ENCODE measurements at regions not wholly inside any gene's neighbourhood (a gene's known extent, or its start where the extent isn't known, plus 50 kb on each side); places are given as distances from the start of the nearest gene placed in this dataset.
"Not testable (repeated sequence)": the region's sequence is repeated elsewhere in the genome, so short reads cannot be mapped to it uniquely, and the experiment has no call there.

DNA sequence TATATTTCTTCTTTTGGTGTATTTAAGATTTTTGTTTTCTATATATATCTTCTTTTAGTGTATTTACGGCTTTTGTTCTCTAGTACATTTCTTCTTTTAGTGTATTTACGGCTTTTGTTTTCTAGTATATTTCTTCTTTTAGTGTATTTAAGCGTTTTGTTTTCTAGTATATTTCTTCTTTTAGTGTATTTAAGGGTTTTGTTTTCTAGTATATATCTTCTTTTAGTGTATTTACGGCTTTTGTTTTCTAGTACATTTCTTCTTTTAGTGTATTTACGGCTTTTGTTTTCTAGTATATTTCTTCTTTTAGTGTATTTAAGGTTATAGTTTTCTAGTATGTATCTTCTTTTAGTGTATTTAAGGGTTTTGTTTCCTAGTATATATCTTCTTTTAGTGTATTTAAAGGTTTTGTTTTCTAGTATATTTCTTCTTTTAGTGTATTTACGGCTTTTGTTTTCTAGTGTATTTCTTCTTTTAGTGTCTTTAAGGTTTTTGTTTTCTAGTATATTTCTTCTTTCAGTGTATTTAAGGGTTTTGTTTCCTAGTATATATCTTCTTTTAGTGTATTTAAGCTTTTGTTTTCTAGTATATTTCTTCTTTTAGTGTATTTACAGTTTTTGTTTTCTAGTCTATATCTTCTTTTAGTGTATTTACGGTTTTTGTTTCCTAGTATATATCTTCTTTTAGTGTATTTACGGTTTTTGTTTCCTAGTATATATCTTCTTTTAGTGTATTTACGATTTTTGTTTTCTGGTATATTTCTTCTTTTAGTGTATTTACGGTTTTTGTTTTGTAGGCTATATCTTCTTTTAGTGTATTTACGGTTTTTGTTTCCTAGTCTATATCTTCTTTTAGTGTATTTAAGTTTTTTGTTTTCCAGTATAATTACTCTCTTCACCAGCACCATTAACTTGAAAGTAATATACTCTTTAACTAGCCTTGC, 249.4 kb downstream of the SHOX start:
- not testable (repeated sequence) for DNase-seq

DNA sequence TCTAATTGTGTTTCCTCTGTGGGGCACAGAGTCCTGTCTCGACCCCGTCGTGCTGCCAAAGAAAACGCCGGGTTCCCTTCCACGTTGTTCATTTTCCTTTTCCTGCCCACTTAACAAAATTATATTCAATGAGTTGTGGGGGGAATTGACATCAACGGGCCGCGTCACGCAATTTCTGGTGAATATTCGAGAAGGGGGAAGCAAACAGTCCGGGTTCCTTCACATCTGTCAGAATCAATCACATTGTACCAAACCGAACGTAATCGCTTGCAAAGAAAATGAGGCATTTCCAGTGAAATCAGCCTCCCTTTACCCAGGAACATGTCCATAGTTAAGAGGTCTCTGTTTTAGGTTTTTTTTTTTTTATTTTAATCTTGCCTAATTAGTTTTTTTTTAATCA, 243.5 kb downstream of the SHOX start:
- DNase-seq = no peak

DNA sequence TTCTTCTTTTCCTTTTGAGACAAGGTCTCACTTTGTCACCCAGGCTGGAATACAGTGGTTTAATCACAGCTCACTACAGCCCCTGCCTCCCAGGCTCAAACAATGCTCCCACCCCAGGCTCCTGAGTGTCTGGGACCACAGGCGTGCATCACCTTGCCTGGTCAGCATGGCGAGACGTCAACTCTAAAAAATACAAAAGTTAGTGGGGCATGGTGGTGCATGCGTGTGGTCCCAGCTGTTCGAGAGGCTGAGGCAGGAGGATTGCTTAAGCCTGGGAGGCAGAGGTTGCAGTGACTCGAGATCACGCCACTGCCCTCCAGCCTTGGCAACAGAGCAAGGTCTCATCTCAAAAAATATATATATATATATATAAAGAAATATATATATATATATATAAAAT, 242.4 kb downstream of the SHOX start:
- no peak for DNase-seq

DNA sequence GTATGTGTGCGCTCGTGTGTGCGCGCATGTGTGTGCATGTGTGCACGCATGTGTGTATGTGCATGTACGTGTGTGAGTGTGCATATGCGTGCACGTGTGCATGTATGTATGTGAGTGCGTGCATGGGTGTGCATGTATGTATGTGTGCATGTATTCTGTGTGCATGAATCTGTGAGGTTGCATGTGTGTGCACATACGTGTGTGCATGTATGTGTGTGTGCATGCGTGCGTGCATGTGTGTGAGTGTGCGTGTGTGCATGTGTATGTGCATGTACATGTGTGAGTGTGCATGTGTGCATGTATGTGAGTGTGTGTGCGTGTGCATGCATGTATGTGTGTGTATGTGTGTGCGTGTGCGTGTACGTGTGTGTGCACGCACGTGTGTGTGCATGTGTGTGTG, 241.5 kb downstream of the SHOX start:
- DNase-seq = no peak

DNA sequence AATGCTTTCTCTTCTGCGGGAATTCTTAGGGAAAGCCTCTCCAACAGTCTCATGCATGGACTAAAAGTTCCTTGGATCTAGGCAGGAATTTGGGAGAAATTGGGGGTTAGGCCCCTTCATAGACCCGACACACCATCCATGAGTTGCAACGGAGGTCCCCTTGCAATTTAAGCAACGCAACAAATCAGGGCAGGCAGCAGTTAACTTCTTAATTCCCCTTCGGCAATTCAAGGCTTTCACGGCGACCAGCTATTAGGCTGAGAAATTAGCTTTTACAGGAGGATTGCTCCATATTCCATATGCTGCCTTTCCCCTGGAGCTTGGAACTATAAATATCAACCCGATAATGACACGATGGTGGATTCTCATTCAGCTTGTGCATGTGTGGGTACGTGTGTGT, 241.0 kb downstream of the SHOX start:
- DNase-seq = no peak

DNA sequence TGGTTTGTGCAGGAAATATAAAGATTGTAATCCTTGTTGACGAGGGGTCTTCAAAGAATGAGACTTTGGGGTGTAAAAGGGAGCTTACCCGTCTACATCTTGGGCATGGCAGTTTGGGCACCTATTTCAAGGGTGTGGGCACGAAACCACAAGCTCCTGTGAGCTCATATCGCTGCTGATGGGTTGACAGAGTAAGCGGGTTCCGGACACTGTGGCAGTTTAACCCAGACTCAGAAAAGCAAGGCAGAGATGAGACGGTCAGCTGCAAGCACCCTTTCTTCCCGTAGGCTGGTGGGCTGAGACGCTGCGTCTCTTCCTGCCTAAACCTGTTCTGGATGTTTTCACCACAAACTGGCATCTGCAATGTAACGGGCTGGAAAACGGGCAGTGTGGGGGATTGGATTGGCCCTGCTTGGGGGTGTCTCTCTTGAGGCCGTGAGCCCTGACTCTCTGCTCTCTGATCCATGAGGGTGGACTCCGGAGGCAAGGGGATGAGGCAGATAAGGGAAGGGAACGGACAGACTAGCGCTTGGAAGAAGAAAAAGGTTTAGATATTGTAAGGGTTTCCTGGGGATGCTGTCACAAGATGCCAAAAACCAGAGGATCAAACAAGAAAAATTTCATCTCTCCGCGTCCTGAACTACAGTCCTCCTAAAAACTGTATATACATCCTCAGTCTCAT, 237.5 kb downstream of the SHOX start:
- DNase-seq = no peak

DNA sequence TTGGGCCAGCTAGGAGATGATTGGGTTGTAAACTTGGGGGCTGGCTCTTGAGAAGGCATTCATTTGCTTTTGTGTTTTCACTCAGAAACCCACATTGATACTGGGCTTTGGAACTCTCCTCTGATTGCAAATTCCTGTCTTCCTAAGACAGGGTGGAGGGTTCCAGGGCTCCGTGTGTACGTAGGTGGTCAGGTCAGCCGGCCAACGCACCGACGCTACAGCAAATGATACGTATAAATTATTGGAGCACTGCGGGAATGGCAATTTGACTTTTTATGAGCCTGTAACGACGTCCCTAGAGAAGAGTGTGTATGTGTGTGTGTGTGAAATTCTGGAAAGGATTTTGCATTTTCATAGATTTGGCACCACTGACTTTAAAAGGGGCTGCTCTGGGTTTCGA, 236.9 kb downstream of the SHOX start:
- DNase-seq = no peak

DNA sequence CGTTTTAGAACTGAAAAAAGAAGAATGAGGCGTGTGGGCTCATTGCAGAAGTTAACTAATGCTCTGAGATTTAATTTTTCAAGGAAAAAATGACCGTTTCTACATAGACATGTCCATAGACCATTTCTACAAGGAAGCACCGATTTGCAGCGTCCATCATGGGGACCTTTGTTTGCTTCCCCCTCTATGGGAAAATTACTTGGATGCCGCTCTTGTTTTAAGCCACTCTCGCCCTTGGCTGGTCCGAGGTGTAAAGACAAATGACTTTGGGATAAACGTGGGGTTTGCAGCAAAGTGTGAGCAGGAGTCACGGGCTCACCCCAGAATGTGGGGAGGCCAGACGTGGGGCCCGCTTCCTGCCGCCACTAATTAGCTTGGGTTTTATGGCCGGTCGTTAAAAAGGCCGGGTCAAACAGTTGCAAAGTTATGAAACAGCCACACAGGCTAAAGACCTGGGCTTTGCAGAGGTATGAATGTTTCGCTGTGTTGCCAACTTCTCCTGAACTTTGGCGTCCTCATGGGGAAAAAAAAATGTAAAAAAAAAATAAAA, 235.9 kb downstream of the SHOX start:
- no peak for DNase-seq

DNA sequence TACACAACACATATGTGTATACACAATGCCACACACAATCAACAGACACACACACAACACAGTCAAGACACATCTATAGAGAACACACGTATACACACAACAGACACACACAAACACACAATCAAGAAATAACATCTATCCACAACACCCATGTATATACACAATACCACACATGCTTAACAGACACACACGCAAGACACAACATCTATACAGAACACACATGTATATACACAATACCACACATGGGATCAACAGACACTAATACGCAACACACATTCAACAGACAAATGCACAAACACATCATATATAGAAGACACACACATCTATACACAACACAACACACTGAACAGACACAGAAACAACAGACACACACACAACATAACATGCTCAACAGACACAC, 234.8 kb downstream of the SHOX start:
- DNase-seq = no peak

DNA sequence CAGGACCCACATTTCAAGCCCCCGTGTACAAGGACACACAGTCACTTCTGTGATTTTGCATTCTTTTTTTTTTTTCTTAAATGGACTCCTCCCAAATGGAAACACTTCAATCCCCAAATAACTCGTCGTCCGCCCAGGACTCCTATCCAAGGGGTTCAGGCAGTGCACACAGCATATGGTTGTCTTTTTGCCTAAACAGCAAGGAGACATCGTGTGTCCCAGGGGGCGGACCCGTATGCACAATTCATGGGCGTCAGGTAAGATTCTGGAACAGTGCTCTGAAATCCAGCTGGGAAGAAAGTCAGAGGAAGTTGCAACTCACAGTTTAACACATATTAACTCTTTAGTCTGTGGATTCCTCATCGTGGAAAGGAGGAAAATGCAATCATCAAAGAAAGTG, 231.3 kb downstream of the SHOX start:
- DNase-seq = no peak

DNA sequence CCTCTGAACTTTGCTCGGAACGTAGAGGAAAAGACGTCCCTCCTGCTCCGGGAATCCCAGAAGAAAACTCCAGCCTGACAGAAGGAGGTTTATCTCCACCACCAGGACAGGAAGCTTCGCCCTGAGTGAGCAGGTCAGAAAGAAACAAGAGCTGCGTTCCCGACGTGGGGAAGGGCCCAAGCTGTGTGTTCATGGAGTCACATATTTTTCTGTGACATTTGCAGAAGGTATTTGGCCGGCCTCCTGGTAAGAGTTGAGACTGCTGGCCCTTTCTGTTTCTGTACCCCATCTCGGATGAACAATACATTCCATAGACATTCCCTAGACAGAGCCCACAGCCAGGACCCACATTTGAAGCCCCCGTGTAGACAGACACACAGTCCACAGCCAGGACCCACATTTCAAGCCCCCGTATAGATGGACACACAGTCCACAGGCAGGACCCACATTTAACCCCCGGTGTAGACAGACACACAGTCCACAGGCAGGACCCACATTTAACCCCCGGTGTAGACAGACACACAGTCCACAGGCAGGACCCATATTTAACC, 230.8 kb downstream of the SHOX start:
- DNase-seq = no peak

DNA sequence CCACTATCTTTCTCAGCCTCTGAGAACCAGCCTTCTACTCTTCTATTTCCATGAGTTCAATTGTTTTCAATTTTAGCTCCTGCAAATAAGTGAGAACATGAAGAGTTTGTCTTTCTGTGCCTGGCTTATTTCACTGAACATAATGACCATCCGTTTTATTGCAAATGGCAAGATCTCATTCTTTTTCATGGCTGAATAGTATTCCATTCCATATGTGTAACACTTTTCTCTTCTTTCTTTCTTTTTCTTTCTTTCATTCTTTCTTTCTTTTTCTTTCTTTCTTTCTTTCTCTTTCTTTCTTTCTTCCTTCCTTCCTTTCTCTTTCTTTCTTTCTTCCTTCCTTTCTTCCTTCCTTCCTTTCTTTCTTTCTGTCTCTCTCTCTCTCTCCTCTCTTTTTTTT, 228.7 kb downstream of the SHOX start:
- no peak for DNase-seq

DNA sequence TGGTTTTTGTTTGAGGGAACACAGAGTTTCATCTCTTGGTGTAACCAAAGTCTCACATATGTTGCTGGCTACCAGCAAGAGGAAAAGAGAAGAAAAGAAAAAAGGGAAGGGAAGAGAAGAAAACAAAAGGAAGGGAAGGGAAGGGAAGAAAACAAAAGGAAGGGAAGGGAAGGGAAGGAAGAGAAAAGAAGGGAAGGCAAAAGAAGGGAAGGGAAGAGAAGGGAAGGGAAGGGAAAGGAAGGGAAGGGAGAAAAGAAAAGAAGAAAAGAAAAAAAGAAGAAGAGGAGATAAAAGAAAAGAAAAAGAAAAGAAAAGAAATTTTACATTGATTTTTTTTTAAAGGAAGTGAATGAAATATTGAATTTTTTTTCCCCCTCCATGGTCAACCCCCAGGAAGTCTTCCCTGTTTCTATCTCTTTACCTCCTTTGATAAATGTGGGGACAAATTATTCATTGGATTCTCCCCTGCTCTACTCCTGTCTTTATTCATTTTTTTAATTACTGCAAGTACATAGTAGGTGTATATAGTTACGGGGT, 228.0 kb downstream of the SHOX start:
- DNase-seq = no peak

DNA sequence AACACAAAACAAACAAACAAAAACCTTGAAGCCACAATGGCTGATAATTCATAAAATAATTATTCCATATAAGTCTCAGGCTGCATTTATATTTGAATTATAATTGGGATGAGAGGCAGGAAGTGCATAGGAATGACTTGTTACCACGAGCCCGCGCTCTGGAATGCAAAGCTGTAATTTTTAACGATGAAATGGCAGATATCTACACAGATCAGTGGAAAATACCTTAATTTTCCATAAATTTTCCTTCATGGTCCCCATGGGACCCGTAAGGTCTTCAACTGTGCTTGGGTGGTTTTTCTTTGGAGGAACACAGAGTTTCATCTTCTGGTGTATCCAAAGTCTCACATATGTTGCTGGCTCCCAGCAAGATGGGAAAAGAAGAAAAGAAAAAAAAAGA, 226.8 kb downstream of the SHOX start:
- no peak for DNase-seq

DNA sequence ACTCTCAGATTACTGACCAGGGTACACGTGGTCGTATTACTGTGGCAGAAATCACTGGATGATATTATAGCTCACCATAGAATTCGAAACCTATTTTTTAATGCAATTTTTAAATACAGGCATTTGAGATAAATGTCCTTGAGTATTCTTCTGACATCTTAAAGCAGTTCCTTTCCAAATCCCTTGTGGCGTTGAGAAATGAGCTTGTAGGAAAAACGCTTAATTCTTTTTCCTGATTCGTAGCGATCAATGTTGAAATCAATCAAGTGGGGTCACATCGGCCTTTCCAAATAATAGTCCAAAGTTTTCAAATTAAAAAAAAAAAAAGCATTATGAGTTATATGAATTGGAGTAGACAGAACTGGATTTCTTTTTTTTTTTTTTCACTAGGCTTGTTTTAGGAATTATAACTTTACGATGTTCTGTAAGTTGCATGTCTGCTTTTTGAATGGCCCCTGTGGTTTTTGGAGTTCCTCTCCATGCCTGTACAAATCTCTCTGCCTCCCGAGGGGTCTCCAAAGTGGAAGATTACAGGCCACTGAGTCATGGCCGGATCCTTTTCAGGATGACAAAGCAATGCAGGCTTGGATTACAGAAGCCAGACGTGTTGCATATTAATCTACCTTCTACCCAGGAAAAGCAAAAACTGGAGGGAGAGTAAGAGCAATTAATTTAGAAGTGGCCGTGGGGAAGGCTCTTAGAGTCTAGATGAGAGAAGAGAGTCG, 226.1 kb downstream of the SHOX start:
- no peak for DNase-seq

DNA sequence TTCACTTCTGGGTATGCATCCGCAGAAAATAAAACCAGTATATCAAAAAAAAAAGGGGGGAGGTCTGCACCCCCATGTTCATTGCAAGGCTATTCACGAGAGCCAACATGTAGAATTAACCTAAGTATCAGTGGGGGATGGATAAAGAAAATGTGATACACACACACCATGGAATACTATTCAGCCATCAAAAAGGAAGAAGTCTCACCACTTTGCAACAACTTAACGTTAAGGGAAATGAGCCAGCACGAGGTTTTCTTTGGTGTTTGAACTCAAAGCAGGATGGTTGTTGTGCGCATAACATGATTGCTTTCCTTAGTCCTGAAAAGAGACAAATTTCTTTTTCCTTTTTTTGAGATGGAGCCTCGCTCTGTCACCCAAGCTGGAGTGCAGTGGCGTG, 222.7 kb downstream of the SHOX start:
- no peak for DNase-seq

DNA sequence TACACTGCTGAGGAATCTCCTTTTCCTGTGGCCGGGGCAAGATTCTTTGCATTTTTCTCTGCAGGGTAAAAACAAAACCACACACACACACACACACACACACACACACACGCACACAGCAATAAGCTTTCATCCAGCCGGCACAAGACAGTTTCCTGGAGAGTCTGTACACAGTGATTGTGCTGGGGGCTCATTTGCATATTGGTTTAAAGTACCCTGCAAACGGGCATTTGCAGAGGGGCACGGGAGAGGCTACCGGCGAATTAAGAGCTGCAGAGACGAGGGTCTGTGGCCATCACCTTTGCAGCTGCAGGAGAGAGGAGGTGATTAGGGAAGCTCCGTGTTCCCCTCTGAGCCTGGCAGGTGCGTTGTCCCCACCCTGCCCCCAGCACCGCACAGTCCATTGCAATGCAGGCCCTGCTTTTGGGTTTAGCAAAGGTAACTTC, 219.9 kb downstream of the SHOX start:
- no peak for DNase-seq

DNA sequence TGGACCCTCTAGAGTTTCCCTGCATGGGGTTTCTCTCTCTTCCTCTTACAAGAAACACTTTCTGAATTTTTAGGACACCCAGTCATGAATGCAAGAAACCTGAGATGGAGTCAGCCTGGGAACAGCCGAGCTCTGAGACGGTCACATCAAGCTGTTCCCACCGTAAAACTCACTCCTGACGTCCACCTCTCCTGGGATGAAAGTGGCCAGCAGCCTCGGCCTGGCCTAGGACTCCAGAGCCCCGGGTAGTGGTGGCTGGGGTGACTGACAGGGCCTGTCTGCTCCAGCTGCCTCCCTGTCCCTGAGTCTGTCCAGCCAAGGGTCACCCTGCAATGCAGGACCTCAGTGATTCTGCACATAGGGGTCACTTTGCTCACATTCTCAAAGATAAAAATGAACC, 217.8 kb downstream of the SHOX start:
- DNase-seq = no peak

DNA sequence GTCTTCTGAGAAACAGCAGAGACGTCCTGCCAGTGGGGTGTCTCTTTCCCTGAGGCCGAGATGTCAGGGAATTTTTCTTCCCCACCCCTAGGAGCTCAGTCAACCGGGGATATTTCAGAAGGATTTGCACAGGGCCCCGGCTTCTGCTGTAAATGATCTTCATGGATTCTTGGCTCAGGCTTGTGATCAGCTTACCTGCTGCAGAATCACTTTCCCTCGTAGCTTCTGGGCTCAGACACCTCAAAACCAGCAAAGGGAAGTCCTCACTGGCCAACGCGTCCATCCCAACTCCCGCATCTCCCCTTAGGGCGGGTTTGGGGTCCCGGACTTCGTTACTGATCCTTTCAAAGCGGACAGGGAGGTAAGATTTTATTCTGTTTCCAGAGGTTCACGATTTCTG, 212.7 kb downstream of the SHOX start:
- no peak for DNase-seq

DNA sequence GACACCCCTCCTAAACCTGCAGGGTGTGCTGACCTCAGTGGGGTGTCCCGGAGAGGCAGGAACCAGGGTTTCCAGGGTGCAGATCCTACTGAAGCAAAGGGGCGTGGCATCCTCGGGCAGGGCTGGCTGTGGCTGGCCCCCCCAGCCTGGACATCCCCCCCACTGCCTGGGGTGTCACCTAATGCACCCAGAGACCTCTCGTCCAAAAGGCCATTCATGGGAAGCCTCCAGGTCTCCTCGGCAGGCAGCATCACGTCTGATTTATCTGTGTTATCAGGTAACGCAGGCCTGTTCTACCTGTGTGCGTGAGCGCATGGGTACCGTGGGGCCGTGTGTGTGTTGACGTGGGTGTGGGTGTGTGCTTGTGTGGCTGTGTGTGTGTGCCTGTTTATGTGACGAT, 210.0 kb downstream of the SHOX start:
- DNase-seq = no peak

DNA sequence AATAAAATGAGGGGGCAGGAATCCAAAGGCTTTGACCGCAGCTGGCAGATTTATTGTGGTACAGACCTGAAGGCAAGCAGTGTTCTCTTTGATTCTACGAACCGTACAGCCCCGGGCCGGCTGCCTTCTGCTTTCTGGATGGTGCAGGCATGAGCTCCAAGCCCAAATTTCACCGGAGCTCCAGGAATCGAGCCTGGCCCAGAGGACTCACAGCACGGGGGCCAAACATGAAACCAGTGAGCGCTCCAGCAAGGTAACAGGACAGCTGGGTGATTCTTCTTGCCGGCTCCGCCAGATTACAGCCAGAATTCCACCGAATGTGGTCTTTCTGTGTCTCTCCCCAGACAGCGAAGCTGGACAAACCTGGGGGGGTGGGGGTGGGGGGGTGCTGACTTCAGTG, 208.1 kb downstream of the SHOX start:
- DNase-seq = not testable (repeated sequence)

DNA sequence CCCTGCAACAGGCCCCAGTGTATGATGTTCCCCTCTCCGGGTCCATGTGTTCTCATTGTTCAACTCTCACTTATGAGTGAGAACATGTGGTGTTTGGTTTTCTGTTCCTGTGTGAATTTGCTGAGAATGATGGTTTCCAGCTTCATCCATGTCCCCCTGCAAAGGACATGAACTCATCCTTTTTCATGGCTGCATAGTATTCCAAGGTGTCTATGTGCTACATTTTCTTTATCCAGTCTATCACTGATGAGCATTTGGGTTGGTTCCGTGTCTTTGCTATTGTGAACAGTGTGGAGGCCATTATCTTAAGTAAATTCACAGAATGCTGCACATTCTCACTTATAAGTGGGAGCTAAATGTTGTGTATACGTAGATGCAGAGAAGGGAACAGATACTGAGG, 205.3 kb downstream of the SHOX start:
- DNase-seq = not testable (repeated sequence)

DNA sequence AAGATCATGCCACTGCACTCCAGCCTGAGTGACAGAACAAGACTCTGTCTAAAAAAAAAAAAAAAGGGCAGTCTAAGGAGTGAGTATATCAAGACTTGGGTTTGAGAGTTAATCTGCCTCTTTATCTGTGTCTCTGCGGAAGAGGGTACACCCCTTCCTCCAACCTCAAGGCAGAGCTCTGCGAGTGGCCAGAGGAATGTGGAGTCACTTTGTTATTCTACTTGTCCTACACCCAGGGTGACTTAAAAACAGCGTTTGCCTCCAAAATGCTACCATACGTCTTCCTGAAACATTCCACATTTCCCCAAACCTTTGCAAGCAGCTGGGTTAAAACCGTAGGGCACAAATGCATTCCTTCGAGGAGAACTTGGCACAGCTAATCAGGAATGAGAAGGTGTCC, 199.9 kb downstream of the SHOX start:
- no peak for DNase-seq

Measured in activated CD8-positive, alpha-beta memory T cell treated with anti-CD3 and anti-CD28 coated beads, Interleukin-2, amount 50 U/mL, for 48 hours (primary cell).